ENCODE measurements at regions not wholly inside any gene's neighbourhood (a gene's known extent, or its start where the extent isn't known, plus 50 kb on each side); places are given as distances from the start of the nearest gene placed in this dataset.
A peak's percentile ranks its signal among the peaks of the same experiment; 100 is the strongest.

- TF ChIP-seq, protein P1, sequence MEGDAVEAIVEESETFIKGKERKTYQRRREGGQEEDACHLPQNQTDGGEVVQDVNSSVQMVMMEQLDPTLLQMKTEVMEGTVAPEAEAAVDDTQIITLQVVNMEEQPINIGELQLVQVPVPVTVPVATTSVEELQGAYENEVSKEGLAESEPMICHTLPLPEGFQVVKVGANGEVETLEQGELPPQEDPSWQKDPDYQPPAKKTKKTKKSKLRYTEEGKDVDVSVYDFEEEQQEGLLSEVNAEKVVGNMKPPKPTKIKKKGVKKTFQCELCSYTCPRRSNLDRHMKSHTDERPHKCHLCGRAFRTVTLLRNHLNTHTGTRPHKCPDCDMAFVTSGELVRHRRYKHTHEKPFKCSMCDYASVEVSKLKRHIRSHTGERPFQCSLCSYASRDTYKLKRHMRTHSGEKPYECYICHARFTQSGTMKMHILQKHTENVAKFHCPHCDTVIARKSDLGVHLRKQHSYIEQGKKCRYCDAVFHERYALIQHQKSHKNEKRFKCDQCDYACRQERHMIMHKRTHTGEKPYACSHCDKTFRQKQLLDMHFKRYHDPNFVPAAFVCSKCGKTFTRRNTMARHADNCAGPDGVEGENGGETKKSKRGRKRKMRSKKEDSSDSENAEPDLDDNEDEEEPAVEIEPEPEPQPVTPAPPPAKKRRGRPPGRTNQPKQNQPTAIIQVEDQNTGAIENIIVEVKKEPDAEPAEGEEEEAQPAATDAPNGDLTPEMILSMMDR (IDR thresholded peaks at IDR 0.05; ENCODE audit: poor library complexity, severe bottlenecking): no peak
- TF ChIP-seq TAF1 (IDR thresholded peaks at IDR 0.05; ENCODE audit: low read depth): no peak
- no peak for TF ChIP-seq EP300 (conservative IDR thresholded peaks at IDR 0.05; ENCODE audit: poor library complexity, severe bottlenecking)
- TF ChIP-seq RAD21 (conservative IDR thresholded peaks at IDR 0.05): no peak
- no peak for TF ChIP-seq MXI1 (conservative IDR thresholded peaks at IDR 0.05; ENCODE audit: poor library complexity, severe bottlenecking)
- no peak for TF ChIP-seq EZH2 (IDR thresholded peaks at IDR 0.05; ENCODE audit: borderline replicate concordance, insufficient read depth, low read length, poor library complexity, severe bottlenecking)
- no peak for TF ChIP-seq SMC3 (conservative IDR thresholded peaks at IDR 0.05; ENCODE audit: poor library complexity)
- TF ChIP-seq, protein P2, sequence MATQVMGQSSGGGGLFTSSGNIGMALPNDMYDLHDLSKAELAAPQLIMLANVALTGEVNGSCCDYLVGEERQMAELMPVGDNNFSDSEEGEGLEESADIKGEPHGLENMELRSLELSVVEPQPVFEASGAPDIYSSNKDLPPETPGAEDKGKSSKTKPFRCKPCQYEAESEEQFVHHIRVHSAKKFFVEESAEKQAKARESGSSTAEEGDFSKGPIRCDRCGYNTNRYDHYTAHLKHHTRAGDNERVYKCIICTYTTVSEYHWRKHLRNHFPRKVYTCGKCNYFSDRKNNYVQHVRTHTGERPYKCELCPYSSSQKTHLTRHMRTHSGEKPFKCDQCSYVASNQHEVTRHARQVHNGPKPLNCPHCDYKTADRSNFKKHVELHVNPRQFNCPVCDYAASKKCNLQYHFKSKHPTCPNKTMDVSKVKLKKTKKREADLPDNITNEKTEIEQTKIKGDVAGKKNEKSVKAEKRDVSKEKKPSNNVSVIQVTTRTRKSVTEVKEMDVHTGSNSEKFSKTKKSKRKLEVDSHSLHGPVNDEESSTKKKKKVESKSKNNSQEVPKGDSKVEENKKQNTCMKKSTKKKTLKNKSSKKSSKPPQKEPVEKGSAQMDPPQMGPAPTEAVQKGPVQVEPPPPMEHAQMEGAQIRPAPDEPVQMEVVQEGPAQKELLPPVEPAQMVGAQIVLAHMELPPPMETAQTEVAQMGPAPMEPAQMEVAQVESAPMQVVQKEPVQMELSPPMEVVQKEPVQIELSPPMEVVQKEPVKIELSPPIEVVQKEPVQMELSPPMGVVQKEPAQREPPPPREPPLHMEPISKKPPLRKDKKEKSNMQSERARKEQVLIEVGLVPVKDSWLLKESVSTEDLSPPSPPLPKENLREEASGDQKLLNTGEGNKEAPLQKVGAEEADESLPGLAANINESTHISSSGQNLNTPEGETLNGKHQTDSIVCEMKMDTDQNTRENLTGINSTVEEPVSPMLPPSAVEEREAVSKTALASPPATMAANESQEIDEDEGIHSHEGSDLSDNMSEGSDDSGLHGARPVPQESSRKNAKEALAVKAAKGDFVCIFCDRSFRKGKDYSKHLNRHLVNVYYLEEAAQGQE (IDR thresholded peaks at IDR 0.05; ENCODE audit: borderline replicate concordance): no peak
- no peak for TF ChIP-seq POLR2AphosphoS5 (IDR thresholded peaks at IDR 0.05)
- H3K36me3 ChIP-seq (ENCODE audit: insufficient read depth, low read length): no peaks in the 10 kb centered on the region
- H3K4me2 ChIP-seq (ENCODE audit: low read length): no peak overlapping the region
- peak overlapping the region; percentile 34 for H3K27ac ChIP-seq (ENCODE audit: low read length)
- H3K9me3 ChIP-seq (ENCODE audit: low read length): no peaks in the 10 kb centered on the region
- H3K9me2 ChIP-seq (ENCODE audit: insufficient read depth, low read length): no peaks in the 10 kb centered on the region
- no peak overlapping the region for H2AFZ ChIP-seq (ENCODE audit: low read depth, low read length)
- no peaks in the 10 kb centered on the region for H3K79me2 ChIP-seq (replicated peaks; ENCODE audit: insufficient read depth, low read length)
- no peaks in the 10 kb centered on the region for H3F3A ChIP-seq (ENCODE audit: insufficient read depth, low read length, poor library complexity, severe bottlenecking)
- no peaks in the 10 kb centered on the region for H4K20me1 ChIP-seq (ENCODE audit: insufficient read depth)
- no peak overlapping the region for H3K4me3 ChIP-seq (ENCODE audit: low read length)
- H3K9ac ChIP-seq (ENCODE audit: low read length): no peak overlapping the region
- H3K27me3 ChIP-seq (ENCODE audit: insufficient read depth, low read depth, low read length): no peaks in the 10 kb centered on the region
These were observed 218.9 kb upstream of the MVB12B start for GRCh38 chr9:126107693-126108092.

DNA sequence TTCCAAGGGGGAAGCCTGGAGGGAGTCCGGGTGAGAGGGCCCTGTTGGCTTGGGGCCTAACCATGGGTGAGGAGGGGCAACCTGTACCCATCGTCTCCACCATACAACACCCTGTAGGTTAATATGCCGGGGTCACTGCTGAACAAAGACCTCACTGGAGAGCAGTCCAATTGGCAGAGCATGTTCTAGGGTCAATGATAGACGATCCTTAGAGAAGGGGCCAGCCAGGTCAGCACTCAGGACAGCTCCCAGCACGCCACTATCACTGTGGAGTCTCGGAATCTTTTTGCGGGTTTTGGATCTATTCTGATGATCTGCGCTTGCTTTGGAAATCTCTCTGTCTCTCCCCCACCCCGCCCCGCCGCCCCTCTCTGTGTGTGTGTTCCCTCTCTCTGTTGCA is 218.4 kb upstream of the MVB12B start:
- Histone ChIP-seq H3K9me3 (ENCODE audit: low read length) (no peaks in the 10 kb centered on the region), H3K9ac (ENCODE audit: low read length) (no peak overlapping the region), H3K27me3 (ENCODE audit: insufficient read depth, low read depth, low read length) (no peaks in the 10 kb centered on the region), H3K4me2 (ENCODE audit: low read length) (no peak overlapping the region), H3K27ac (ENCODE audit: low read length) (peak overlapping the region; percentile 34), H2AFZ (ENCODE audit: low read depth, low read length) (no peak overlapping the region), H3K4me3 (ENCODE audit: low read length) (no peak overlapping the region), H3K9me2 (ENCODE audit: insufficient read depth, low read length) (no peaks in the 10 kb centered on the region), H4K20me1 (ENCODE audit: insufficient read depth) (no peaks in the 10 kb centered on the region), H3K79me2 (replicated peaks; ENCODE audit: insufficient read depth, low read length) (no peaks in the 10 kb centered on the region), H3K36me3 (ENCODE audit: insufficient read depth, low read length) (no peaks in the 10 kb centered on the region), H3F3A (ENCODE audit: insufficient read depth, low read length, poor library complexity, severe bottlenecking) (no peaks in the 10 kb centered on the region)
- no peak for TF ChIP-seq EP300 (conservative IDR thresholded peaks at IDR 0.05; ENCODE audit: poor library complexity, severe bottlenecking)
- TF ChIP-seq RAD21 (conservative IDR thresholded peaks at IDR 0.05): no peak
- TF ChIP-seq MXI1 (conservative IDR thresholded peaks at IDR 0.05; ENCODE audit: poor library complexity, severe bottlenecking): no peak
- TF ChIP-seq EZH2 (IDR thresholded peaks at IDR 0.05; ENCODE audit: borderline replicate concordance, insufficient read depth, low read length, poor library complexity, severe bottlenecking): no peak
- TF ChIP-seq, protein P1 (IDR thresholded peaks at IDR 0.05; ENCODE audit: poor library complexity, severe bottlenecking): no peak
- no peak for TF ChIP-seq SMC3 (conservative IDR thresholded peaks at IDR 0.05; ENCODE audit: poor library complexity)
- TF ChIP-seq POLR2AphosphoS5 (IDR thresholded peaks at IDR 0.05): no peak
